Upper lobe of left lung (tissue), 6 donors: ENCODE measurements at regions not wholly inside any gene's neighbourhood (a gene's known extent, or its start where the extent isn't known, plus 50 kb on each side); places are given as distances from the start of the nearest gene placed in this dataset.

Source experiments
- ATAC-seq, 2 donors: fragments of 200-7000 bp; cut with Tn5 transposase; one replicate each; pipeline ENCODE4 v1.9.1; 2022; ENCODE audit warnings: mild to moderate bottlenecking in 2 of 2, moderate library complexity in 2 of 2; ENCODE audit not compliant: low FRiP score in 2 of 2
- DNase-seq, 2 donors: peaks; one replicate each; pipeline ENCODE4 v3.0.0-alpha.2; 2019 to 2020
- H3K27ac ChIP-seq, 4 donors: fragments of 200-600 bp; sonication (generic); one replicate each; pipeline ENCODE4 v1.5.1; 2016 to 2019
- H3K27me3 ChIP-seq, 4 donors: fragments of 200-600 bp; sonication (generic); one replicate each; pipeline ENCODE4 v1.5.1; 2017 to 2019
- H3K36me3 ChIP-seq, 4 donors: fragments of 200-600 bp; sonication (generic); one replicate each; pipeline ENCODE4 v1.5.1; 2016 to 2019
- H3K4me1 ChIP-seq, 4 donors: fragments of 200-600 bp; sonication (generic); one replicate each; pipeline ENCODE4 v1.5.1; 2018 to 2019
- H3K4me3 ChIP-seq, 4 donors: fragments of 200-600 bp; sonication (generic); one replicate each; pipeline ENCODE4 v1.5.1; 2017 to 2019; ENCODE audit warnings: mild to moderate bottlenecking in 2 of 4, moderate library complexity in 1 of 4
- H3K9me3 ChIP-seq, 4 donors: fragments of 200-600 bp; sonication (generic); one replicate each; pipeline ENCODE4 v1.5.1; 2018 to 2019
- CTCF ChIP-seq, 6 experiments: fragments of 450-650 bp in 4 of 6; fragments of 200-600 bp in 2 of 6; sonication (generic) in 2 of 6; IDR thresholded peaks; one replicate each; pipeline ENCODE4 v1.5.1; 2016 to 2019; ENCODE audit warnings: antibody characterized with exemption in 6 of 6
- EP300 ChIP-seq, 4 donors: sonication (generic); formaldehyde crosslinking; IDR thresholded peaks; one replicate each; pipeline ENCODE4 v1.5.1; 2017; ENCODE audit warnings: antibody characterized with exemption in 4 of 4, control low read depth in 2 of 4
- POLR2A ChIP-seq, 4 donors: fragments of 450-650 bp; IDR thresholded peaks; one replicate each; pipeline ENCODE4 v1.5.1; 2016 to 2017; ENCODE audit warnings: antibody characterized with exemption in 4 of 4, mild to moderate bottlenecking in 2 of 4
- POLR2AphosphoS5 ChIP-seq, 2 donors: sonication (generic); formaldehyde crosslinking; IDR thresholded peaks; one replicate each; pipeline ENCODE4 v1.5.1; 2017; ENCODE audit warnings: antibody characterized with exemption in 2 of 2
- WGBS, 2 donors: methylation state at CpG; one replicate each; pipeline ENCODE4 v1.1.5; 2017 to 2018; 5-methylcytosine and 5-hydroxymethylcytosine counted together
- donor health status: DM: no; HTN: no; CAD: no; lungs with moderate emphysema.
- donor health status: DM: no; HTN: yes; CAD: no; lungs with severe emphysema.

GRCh38 chr10:120729547-120729946, 121.6 kb upstream of the WDR11 start:
- DNase-seq, result no peak
- Histone ChIP-seq H3K36me3 (no peaks in the 10 kb centered on the region), H3K4me1 (no peaks in the 10 kb centered on the region), H3K27me3 (no peaks in the 10 kb centered on the region), H3K9me3 (no peaks in the 10 kb centered on the region), H3K27ac (no peak overlapping the region), H3K4me3 (no peak overlapping the region)
- 73 to 83% methylated on average over 1 of the region's 1 CpG for WGBS, 2 donors
- ATAC-seq, result no peak
- TF ChIP-seq POLR2A (IDR thresholded peaks at IDR 0.05) (no peak), POLR2AphosphoS5 (IDR thresholded peaks at IDR 0.05) (no peak), EP300 (IDR thresholded peaks at IDR 0.05) (no peak), CTCF (IDR thresholded peaks at IDR 0.05) (no peak)

- 77 to 87% methylated on average over 1 of the region's 1 CpG for WGBS, 2 donors
- Histone ChIP-seq H3K4me1 (no peaks in the 10 kb centered on the region), H3K4me3 (no peak overlapping the region), H3K27ac (no peak overlapping the region), H3K9me3 (no peaks in the 10 kb centered on the region), H3K27me3 (no peaks in the 10 kb centered on the region), H3K36me3 (no peaks in the 10 kb centered on the region)
- ATAC-seq (no peak), DNase-seq (no peak)
- TF ChIP-seq POLR2A (IDR thresholded peaks at IDR 0.05) (no peak), EP300 (IDR thresholded peaks at IDR 0.05) (no peak), CTCF (IDR thresholded peaks at IDR 0.05) (no peak), POLR2AphosphoS5 (IDR thresholded peaks at IDR 0.05) (no peak)
Measured at GRCh38 chr10:120732067-120732466, 119.1 kb upstream of the WDR11 start.

- TF ChIP-seq POLR2A (IDR thresholded peaks at IDR 0.05) (no peak), CTCF (IDR thresholded peaks at IDR 0.05) (no peak), EP300 (IDR thresholded peaks at IDR 0.05) (no peak), POLR2AphosphoS5 (IDR thresholded peaks at IDR 0.05) (no peak)
- no peak for DNase-seq
- Histone ChIP-seq H3K36me3 (no peaks in the 10 kb centered on the region), H3K27ac (no peak overlapping the region), H3K27me3 (no peaks in the 10 kb centered on the region), H3K4me1 (no peaks in the 10 kb centered on the region), H3K9me3 (no peaks in the 10 kb centered on the region), H3K4me3 (no peak overlapping the region)
- 83 to 93% methylated on average over 4 of the region's 4 CpGs for WGBS, 2 donors
- ATAC-seq, result no peak
Measured at GRCh38 chr10:120732643-120733313, 118.4 kb upstream of the WDR11 start.

GRCh38 chr10:120734483-120735078, 116.6 kb upstream of the WDR11 start:
- no peaks in the 10 kb centered on the region for H3K27me3 ChIP-seq
- H3K4me3 ChIP-seq, result no peak overlapping the region
- H3K36me3 ChIP-seq, result no peaks in the 10 kb centered on the region
- ATAC-seq (no peak), DNase-seq (no peak)
- TF ChIP-seq EP300 (IDR thresholded peaks at IDR 0.05), result no peak
- no peak overlapping the region for H3K27ac ChIP-seq
- WGBS, 2 donors, result 54 to 61% methylated on average over 6 of the region's 6 CpGs
- no peaks in the 10 kb centered on the region for H3K4me1 ChIP-seq
- no peaks in the 10 kb centered on the region for H3K9me3 ChIP-seq

- no peak overlapping the region for H3K27ac ChIP-seq
- no peaks in the 10 kb centered on the region for H3K9me3 ChIP-seq
- no peaks in the 10 kb centered on the region for H3K27me3 ChIP-seq
- no peak for DNase-seq
- no peaks in the 10 kb centered on the region for H3K4me1 ChIP-seq
- no peaks in the 10 kb centered on the region for H3K36me3 ChIP-seq
- H3K4me3 ChIP-seq, result no peak overlapping the region
- peak in 1 of 2 donors; percentile 19 for ATAC-seq
- TF ChIP-seq POLR2AphosphoS5 (IDR thresholded peaks at IDR 0.05) (no peak), EP300 (IDR thresholded peaks at IDR 0.05) (no peak), CTCF (IDR thresholded peaks at IDR 0.05) (no peak), POLR2A (IDR thresholded peaks at IDR 0.05) (no peak)
- 88 to 93% methylated on average over 5 of the region's 5 CpGs for WGBS, 2 donors
Measured at GRCh38 chr10:120735315-120735714, 115.8 kb upstream of the WDR11 start.
